ENCODE measurements at regions not wholly inside any gene's neighbourhood (a gene's known extent, or its start where the extent isn't known, plus 50 kb on each side); places are given as distances from the start of the nearest gene placed in this dataset.
A peak's percentile ranks its signal among the peaks of the same experiment; 100 is the strongest.

DNA sequence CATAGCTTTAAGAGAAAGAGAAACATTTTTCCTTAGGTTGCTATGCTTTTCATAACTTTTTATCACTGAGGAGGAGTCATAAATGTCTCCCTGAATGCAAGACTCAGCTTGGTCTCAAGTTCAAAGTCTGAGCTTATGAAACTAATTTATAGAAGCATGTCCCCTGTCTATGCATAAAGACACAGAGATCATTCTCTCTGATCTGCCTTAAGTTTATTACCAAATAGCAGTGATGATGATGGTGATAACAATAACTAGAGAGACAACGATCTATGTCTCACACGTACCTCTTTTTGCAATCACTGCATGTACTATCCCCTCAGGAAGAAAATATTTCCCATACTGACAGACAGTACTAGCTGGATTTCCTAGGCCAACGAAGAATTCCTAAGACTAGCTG lies 266.4 kb upstream of the G2E3 start:
- 30 to 45% methylated on average over 3 of the region's 3 CpGs for WGBS, 2 donors
- no peak overlapping the region for H3K4me3 ChIP-seq (ENCODE audit: low read depth, poor library complexity, severe bottlenecking)
- DNase-seq (ENCODE audit: low spot score in 2 of 2): no peak
- TF ChIP-seq POLR2A (IDR thresholded peaks at IDR 0.05) (no peak), CTCF (IDR thresholded peaks at IDR 0.05) (no peak)
- intact Hi-C loops (cut with DNase I; ENCODE audit: low total_unique reads): no loop called here

GRCh38 chr14:30295980-30296379 lies 263.0 kb upstream of the G2E3 start:
- peak in 1 of 2 donors; percentile 23 for DNase-seq (ENCODE audit: low spot score in 2 of 2)
- intact Hi-C loops (cut with DNase I; ENCODE audit: low total_unique reads): no loop called here
- no peak overlapping the region for H3K4me3 ChIP-seq (ENCODE audit: low read depth, poor library complexity, severe bottlenecking)
- TF ChIP-seq POLR2A (IDR thresholded peaks at IDR 0.05) (no peak), CTCF (IDR thresholded peaks at IDR 0.05) (no peak)

- TF ChIP-seq CTCF (IDR thresholded peaks at IDR 0.05) (no peak), POLR2A (IDR thresholded peaks at IDR 0.05) (no peak)
- intact Hi-C loops (cut with DNase I; ENCODE audit: low total_unique reads): no loop called here
- DNase-seq (ENCODE audit: low spot score in 2 of 2): no peak
- WGBS, 2 donors: 77 to 85% methylated on average over 11 of the region's 11 CpGs
- H3K4me3 ChIP-seq (ENCODE audit: low read depth, poor library complexity, severe bottlenecking): no peak overlapping the region
Measured at GRCh38 chr14:30296931-30297405, 262.0 kb upstream of the G2E3 start.

DNA sequence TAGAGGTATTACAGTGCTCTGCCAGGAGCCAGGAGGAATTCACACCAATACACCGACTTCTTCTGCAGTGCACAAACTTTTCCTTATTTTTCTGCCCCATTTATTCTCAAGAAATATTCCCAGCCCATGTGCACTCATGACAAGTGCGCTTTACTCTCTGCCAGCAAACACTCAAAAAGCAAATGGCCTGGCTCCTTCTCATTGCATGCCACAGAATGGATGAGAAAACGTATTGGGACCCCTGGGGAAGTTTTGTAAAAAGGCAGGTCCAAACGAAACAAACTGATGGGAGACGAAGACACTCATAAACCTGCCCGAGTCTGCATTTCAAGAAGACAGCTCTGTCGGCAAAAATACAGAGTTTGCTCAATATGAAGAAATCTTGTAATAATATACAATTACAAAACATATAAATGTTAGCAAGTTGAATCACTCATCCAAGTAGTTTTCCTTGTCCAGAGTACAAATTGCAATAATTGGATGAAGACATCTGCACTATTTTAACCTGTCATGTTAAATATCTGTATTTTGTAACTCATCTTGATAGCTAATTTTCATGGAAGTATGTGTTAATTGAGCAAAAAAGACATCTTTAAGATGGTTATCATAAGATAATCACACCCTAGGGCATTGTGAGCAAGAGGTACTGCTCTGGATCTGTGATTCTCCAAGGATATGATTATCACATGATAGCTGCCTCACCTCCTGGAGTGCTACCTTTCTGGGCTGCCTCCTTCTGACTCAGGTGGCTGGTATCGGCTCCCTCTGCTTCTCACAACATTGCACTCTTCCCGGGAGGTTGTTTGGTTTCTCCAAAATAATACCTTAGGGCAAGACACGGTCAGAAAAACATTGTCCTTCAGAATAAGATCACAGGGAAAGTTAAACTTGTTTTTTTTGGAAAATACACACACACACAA lies 260.8 kb upstream of the G2E3 start:
- H3K4me3 ChIP-seq (ENCODE audit: low read depth, poor library complexity, severe bottlenecking): no peak overlapping the region
- intact Hi-C loops (cut with DNase I; ENCODE audit: low total_unique reads): no loop called here
- 61 to 62% methylated on average over 10 of the region's 10 CpGs for WGBS, 2 donors
- DNase-seq (ENCODE audit: low spot score in 2 of 2): no peak
- TF ChIP-seq CTCF (IDR thresholded peaks at IDR 0.05) (no peak), POLR2A (IDR thresholded peaks at IDR 0.05) (no peak)

- no peak overlapping the region for H3K4me3 ChIP-seq (ENCODE audit: low read depth, poor library complexity, severe bottlenecking)
- no peak for DNase-seq (ENCODE audit: low spot score in 2 of 2)
- WGBS, 2 donors: 80 to 88% methylated on average over 8 of the region's 8 CpGs
- intact Hi-C loops (cut with DNase I; ENCODE audit: low total_unique reads): no loop called here
- TF ChIP-seq POLR2A (IDR thresholded peaks at IDR 0.05): no peak
- no peak for TF ChIP-seq CTCF (IDR thresholded peaks at IDR 0.05)
Measured at GRCh38 chr14:30299915-30300314, 259.0 kb upstream of the G2E3 start.

All from lower leg skin (tissue), 4 donors.